Mesothelial cell of epicardium (in vitro differentiated cells): ENCODE measurements at regions not wholly inside any gene's neighbourhood (a gene's known extent, or its start where the extent isn't known, plus 50 kb on each side); places are given as distances from the start of the nearest gene placed in this dataset.

ENCODE experiments used
- DNase-seq, 2 experiments: peaks; one replicate each; pipeline ENCODE4 v3.0.0; 2021; ENCODE audit warnings: low spot score in 2 of 2; ENCODE audit not compliant: unreplicated experiment in 2 of 2
- H3K27ac Mint-ChIP-seq: 2 replicates; pipeline ENCODE4 v1.8.0; 2021; ENCODE audit warnings: mixed read lengths
- H3K27me3 Mint-ChIP-seq: 2 replicates; pipeline ENCODE4 v1.8.0; 2021; ENCODE audit warnings: low read depth, mixed read lengths
- H3K36me3 Mint-ChIP-seq: 2 replicates; pipeline ENCODE4 v1.8.0; 2021; ENCODE audit warnings: mixed read lengths
- H3K4me1 Mint-ChIP-seq: 2 replicates; pipeline ENCODE4 v1.8.0; 2021; ENCODE audit warnings: mixed read lengths
- H3K4me3 Mint-ChIP-seq: 2 replicates; pipeline ENCODE4 v1.8.0; 2021; ENCODE audit warnings: mild to moderate bottlenecking, moderate library complexity, mixed read lengths
- H3K9me3 Mint-ChIP-seq: 2 replicates; pipeline ENCODE4 v1.8.0; 2021; ENCODE audit warnings: mixed read lengths
- CTCF ChIP-seq: fragments of 200-600 bp; sonication (generic); IDR thresholded peaks from one replicate; pipeline ENCODE4 v1.5.0; 2021; ENCODE audit warnings: antibody characterized with exemption; ENCODE audit not compliant: unreplicated experiment

- no peaks in the 10 kb centered on the region for H3K27me3 Mint-ChIP-seq
These were observed 148.9 kb upstream of the THBS1 start for GRCh38 chr15:39432026-39432425.

DNA sequence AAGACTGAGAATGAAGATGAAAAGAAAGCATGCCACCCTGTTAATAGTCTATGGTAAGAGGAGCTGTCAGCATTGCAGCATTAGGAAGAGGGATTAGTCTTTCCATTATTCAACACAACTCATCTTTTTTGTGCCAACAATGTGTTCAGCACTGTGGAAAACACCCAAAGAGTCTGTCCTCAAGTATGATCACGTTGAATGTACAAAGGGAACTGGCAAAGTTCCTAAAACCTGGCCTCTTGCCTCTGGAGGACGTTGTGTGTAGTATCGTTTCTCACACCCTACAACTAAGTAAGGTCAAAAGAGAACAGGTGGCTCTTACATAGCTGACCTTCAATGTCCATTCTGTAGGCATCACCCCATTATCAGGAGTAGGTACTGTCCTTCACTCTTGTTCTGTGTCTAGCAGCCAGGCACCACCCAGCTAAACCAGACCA lies 147.9 kb upstream of the THBS1 start:
- no peak for TF ChIP-seq CTCF
- no peak for DNase-seq
- Mint-ChIP-seq H3K4me3 (no peak overlapping the region), H3K36me3 (no peaks in the 10 kb centered on the region), H3K9me3 (peaks cover 3% of the 10 kb centered on the region), H3K4me1 (peaks cover 24% of the 10 kb centered on the region), H3K27me3 (no peaks in the 10 kb centered on the region), H3K27ac (no peak overlapping the region)

More at GRCh38 chr15:39432026-39432425, 148.9 kb upstream of the THBS1 start:
- Mint-ChIP-seq H3K4me3 (no peak overlapping the region), H3K9me3 (peaks cover 3% of the 10 kb centered on the region), H3K36me3 (no peaks in the 10 kb centered on the region), H3K27ac (no peak overlapping the region), H3K4me1 (peaks cover 32% of the 10 kb centered on the region)
- DNase-seq, result no peak
- TF ChIP-seq CTCF, result no peak

DNA sequence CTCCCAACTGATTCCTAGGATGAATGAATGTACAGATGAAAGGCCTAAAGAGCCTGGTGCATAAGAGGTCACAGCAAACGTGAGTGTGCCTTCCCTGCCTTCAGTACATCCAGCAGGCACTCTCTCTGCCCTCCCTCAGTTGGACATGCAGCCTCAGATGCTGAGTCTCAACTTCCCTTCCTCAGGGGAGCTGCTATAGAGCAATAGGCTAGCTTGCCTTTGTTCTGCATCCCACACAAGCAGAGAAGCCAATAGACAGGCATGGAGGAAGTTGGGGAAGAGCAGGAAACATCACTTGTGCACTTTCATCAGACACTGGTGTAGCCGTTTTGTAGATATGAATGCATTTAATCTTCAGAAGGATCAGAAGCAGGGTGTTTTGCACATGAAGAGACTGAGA lies 147.5 kb upstream of the THBS1 start:
- TF ChIP-seq CTCF, result no peak
- Mint-ChIP-seq H3K4me3 (no peak overlapping the region), H3K27me3 (no peaks in the 10 kb centered on the region), H3K4me1 (peaks cover 26% of the 10 kb centered on the region), H3K36me3 (no peaks in the 10 kb centered on the region), H3K9me3 (peaks cover 3% of the 10 kb centered on the region), H3K27ac (peak overlapping the region; percentile 60)
- no peak for DNase-seq

DNA sequence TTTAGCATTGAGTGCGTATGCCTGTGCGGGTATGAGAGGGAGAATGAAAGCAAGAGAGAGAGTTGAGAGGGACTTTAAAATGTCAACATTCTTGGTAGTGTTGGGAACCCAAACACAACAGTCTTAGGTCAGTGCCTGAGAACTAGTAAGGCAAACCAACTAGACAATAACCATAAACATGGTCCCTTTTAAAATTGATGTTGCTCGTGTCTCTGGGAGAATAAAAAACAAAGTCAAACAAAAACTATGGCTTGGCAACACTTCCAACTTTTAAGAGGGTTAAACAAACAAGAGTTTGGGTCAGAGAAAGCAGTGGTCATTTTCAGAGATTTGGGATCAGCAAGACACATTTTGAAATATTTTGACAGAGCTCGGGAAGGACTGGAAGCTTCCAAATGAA lies 146.7 kb upstream of the THBS1 start:
- TF ChIP-seq CTCF, result no peak
- DNase-seq, result no peak
- H3K36me3 Mint-ChIP-seq, result no peaks in the 10 kb centered on the region
- no peak overlapping the region for H3K27ac Mint-ChIP-seq
- no peak overlapping the region for H3K4me3 Mint-ChIP-seq
- H3K9me3 Mint-ChIP-seq, result peaks cover 3% of the 10 kb centered on the region
- peaks cover 30% of the 10 kb centered on the region for H3K4me1 Mint-ChIP-seq
- no peaks in the 10 kb centered on the region for H3K27me3 Mint-ChIP-seq

DNA sequence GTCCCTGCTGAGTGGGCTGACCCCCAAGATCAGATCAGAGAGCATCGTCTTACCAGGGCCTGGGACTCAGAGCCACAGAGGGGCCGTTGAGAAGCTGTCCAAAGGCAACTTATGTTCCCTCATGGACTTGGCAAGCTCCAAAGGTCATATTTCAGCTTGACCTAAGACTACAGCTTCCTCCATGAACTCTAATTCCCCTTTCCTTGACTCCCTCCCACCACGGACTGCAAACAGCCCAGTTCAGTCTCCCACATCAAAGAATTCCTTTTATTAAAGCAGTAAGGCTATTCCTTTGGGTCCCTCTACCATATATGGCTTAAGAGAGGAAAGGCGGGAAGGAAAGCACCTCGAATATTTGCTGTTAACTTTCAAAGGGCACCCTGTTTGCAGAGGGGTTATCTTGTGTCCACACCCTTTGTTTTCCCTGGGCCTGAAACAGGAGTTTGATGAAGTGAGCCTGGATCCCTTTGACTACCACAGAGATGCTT lies 146.1 kb upstream of the THBS1 start:
- H3K27ac Mint-ChIP-seq, result no peak overlapping the region
- no peak for TF ChIP-seq CTCF
- peaks cover 3% of the 10 kb centered on the region for H3K9me3 Mint-ChIP-seq
- H3K27me3 Mint-ChIP-seq, result no peaks in the 10 kb centered on the region
- H3K4me1 Mint-ChIP-seq, result peaks cover 28% of the 10 kb centered on the region
- H3K36me3 Mint-ChIP-seq, result no peaks in the 10 kb centered on the region
- no peak overlapping the region for H3K4me3 Mint-ChIP-seq
- DNase-seq, result no peak

DNA sequence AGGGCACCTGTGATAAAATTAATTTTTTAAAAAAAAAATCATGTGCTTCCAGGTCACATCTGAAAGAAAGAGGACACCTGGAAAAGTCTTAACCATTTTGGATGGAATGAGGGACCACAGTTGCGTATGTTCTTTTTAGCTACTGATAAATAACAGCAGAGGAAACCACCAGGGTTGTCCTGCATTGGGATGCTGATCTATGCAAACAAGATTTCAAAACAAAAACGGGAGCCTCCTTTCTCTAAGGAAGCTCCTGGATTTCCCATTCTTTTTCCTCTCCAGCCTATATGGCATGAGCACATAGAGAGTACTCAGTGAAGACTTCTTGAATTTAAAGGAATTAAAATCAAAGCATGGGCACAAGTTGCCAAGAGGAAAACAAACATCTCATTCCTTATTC lies 145.6 kb upstream of the THBS1 start:
- Mint-ChIP-seq H3K36me3 (no peaks in the 10 kb centered on the region), H3K27ac (peak overlapping the region; percentile 4), H3K4me1 (peaks cover 23% of the 10 kb centered on the region), H3K9me3 (peaks cover 3% of the 10 kb centered on the region), H3K27me3 (no peaks in the 10 kb centered on the region), H3K4me3 (no peak overlapping the region)
- no peak for DNase-seq
- no peak for TF ChIP-seq CTCF
